HAP-1 (cell line): ENCODE measurements at regions not wholly inside any gene's neighbourhood (a gene's known extent, or its start where the extent isn't known, plus 50 kb on each side); places are given as distances from the start of the nearest gene placed in this dataset.

Experiments used
- DNase-seq, 2 experiments: peaks; one replicate each; pipeline ENCODE4 v3.0.0-alpha.2; 2016 to 2020; ENCODE audit warnings: low spot score in 2 of 2
- H3K27me3 ChIP-seq: fragments of 250-450 bp; sonication (Bioruptor Pico); 2 replicates; pipeline ENCODE4 v1.5.1; 2020; ENCODE audit warnings: low read depth, mild to moderate bottlenecking, moderate library complexity
- H3K36me3 ChIP-seq: fragments of 250-450 bp; sonication (Bioruptor Pico); replicated peaks from 2 replicates; pipeline ENCODE4 v1.5.1; 2020; ENCODE audit warnings: mild to moderate bottlenecking
- H3K4me1 ChIP-seq: fragments of 250-450 bp; sonication (Bioruptor Pico); 2 replicates; pipeline ENCODE4 v1.5.1; 2020; ENCODE audit warnings: mild to moderate bottlenecking
- H3K4me3 ChIP-seq: fragments of 250-450 bp; sonication (Bioruptor Pico); 2 replicates; pipeline ENCODE4 v1.5.1; 2020; ENCODE audit warnings: mild to moderate bottlenecking, moderate library complexity
- H3K9me3 ChIP-seq: fragments of 250-450 bp; sonication (Bioruptor Pico); 2 replicates; pipeline ENCODE4 v1.5.1; 2020; ENCODE audit warnings: mild to moderate bottlenecking, moderate library complexity
- in situ Hi-C: fragments of 300-500 bp; cut with MboI; formaldehyde crosslinking; loops from 3 replicates; pipeline ENCODE4 v1.14.3; 2020; ENCODE audit warnings: low sequenced_read_pairs, inconsistent platforms, mixed read lengths

GRCh38 chr12:114920771-114921554 lies 237.0 kb upstream of the TBX3 start:
- no peaks in the 10 kb centered on the region for H3K4me1 ChIP-seq
- no peaks in the 10 kb centered on the region; the same call in 1 of the 2 replicates for H3K27me3 ChIP-seq
- in situ Hi-C loops: no loop called here
- DNase-seq: no peak
- no peaks in the 10 kb centered on the region for H3K9me3 ChIP-seq
- H3K36me3 ChIP-seq: no peaks in the 10 kb centered on the region
- H3K4me3 ChIP-seq: no peak overlapping the region

- no peak for DNase-seq
- in situ Hi-C loops: no loop called here
- Histone ChIP-seq H3K27me3 (no peaks in the 10 kb centered on the region), H3K36me3 (no peaks in the 10 kb centered on the region), H3K4me1 (no peaks in the 10 kb centered on the region), H3K4me3 (no peak overlapping the region), H3K9me3 (no peaks in the 10 kb centered on the region)
Measured at GRCh38 chr12:114919479-114919878, 235.5 kb upstream of the TBX3 start.

GRCh38 chr12:114918535-114919233 lies 234.7 kb upstream of the TBX3 start:
- H3K36me3 ChIP-seq: no peaks in the 10 kb centered on the region
- DNase-seq: no peak
- no peaks in the 10 kb centered on the region for H3K9me3 ChIP-seq
- H3K4me1 ChIP-seq: no peaks in the 10 kb centered on the region
- in situ Hi-C loops: no loop called here
- H3K27me3 ChIP-seq: no peaks in the 10 kb centered on the region
- no peak overlapping the region for H3K4me3 ChIP-seq

GRCh38 chr12:114917953-114918352 lies 234.0 kb upstream of the TBX3 start:
- Histone ChIP-seq H3K36me3 (no peaks in the 10 kb centered on the region), H3K4me3 (no peak overlapping the region), H3K4me1 (no peaks in the 10 kb centered on the region), H3K27me3 (no peaks in the 10 kb centered on the region), H3K9me3 (no peaks in the 10 kb centered on the region)
- in situ Hi-C loops: no loop called here
- DNase-seq: no peak

GRCh38 chr12:114917307-114917706 lies 233.3 kb upstream of the TBX3 start:
- in situ Hi-C loops: no loop called here

GRCh38 chr12:114916541-114916940 lies 232.6 kb upstream of the TBX3 start:
- Histone ChIP-seq H3K4me3 (no peak overlapping the region), H3K4me1 (no peaks in the 10 kb centered on the region), H3K27me3 (no peaks in the 10 kb centered on the region), H3K9me3 (no peaks in the 10 kb centered on the region), H3K36me3 (no peaks in the 10 kb centered on the region)
- no peak for DNase-seq
- in situ Hi-C loops: no loop called here

More at GRCh38 chr12:114917307-114917706, 233.3 kb upstream of the TBX3 start:
- no peak overlapping the region for H3K4me3 ChIP-seq
- no peaks in the 10 kb centered on the region for H3K9me3 ChIP-seq
- no peaks in the 10 kb centered on the region for H3K27me3 ChIP-seq
- no peaks in the 10 kb centered on the region for H3K36me3 ChIP-seq
- H3K4me1 ChIP-seq: no peaks in the 10 kb centered on the region
- no peak for DNase-seq

- Histone ChIP-seq H3K4me3 (no peak overlapping the region), H3K27me3 (no peaks in the 10 kb centered on the region), H3K9me3 (no peaks in the 10 kb centered on the region), H3K4me1 (no peaks in the 10 kb centered on the region), H3K36me3 (no peaks in the 10 kb centered on the region)
- DNase-seq: no peak
- in situ Hi-C loops: no loop called here
Measured at GRCh38 chr12:114916124-114916523, 232.1 kb upstream of the TBX3 start.

GRCh38 chr12:114913871-114914801 lies 230.2 kb upstream of the TBX3 start:
- Histone ChIP-seq H3K9me3 (no peaks in the 10 kb centered on the region), H3K4me3 (no peak overlapping the region), H3K36me3 (no peaks in the 10 kb centered on the region), H3K4me1 (no peaks in the 10 kb centered on the region), H3K27me3 (no peaks in the 10 kb centered on the region)
- no peak for DNase-seq
- in situ Hi-C loops: no loop called here

- no peaks in the 10 kb centered on the region for H3K4me1 ChIP-seq
- no peak for DNase-seq
- no peaks in the 10 kb centered on the region for H3K27me3 ChIP-seq
- no peaks in the 10 kb centered on the region for H3K9me3 ChIP-seq
- no peak overlapping the region for H3K4me3 ChIP-seq
- no peaks in the 10 kb centered on the region for H3K36me3 ChIP-seq
- in situ Hi-C loops: no loop called here
Measured at GRCh38 chr12:114912811-114913210, 228.8 kb upstream of the TBX3 start.

GRCh38 chr12:114911196-114911595 lies 227.2 kb upstream of the TBX3 start:
- Histone ChIP-seq H3K4me3 (no peak overlapping the region), H3K4me1 (no peaks in the 10 kb centered on the region), H3K27me3 (no peaks in the 10 kb centered on the region), H3K9me3 (no peaks in the 10 kb centered on the region; the same call in 1 of the 2 replicates), H3K36me3 (no peaks in the 10 kb centered on the region)
- in situ Hi-C loops: no loop called here
- no peak for DNase-seq

- no peaks in the 10 kb centered on the region for H3K36me3 ChIP-seq
- in situ Hi-C loops: no loop called here
- H3K9me3 ChIP-seq: no peaks in the 10 kb centered on the region; the same call in 1 of the 2 replicates
- DNase-seq: no peak
- H3K4me3 ChIP-seq: no peak overlapping the region
- H3K27me3 ChIP-seq: no peaks in the 10 kb centered on the region
- H3K4me1 ChIP-seq: no peaks in the 10 kb centered on the region
Measured at GRCh38 chr12:114904254-114905003, 220.5 kb upstream of the TBX3 start.

- H3K9me3 ChIP-seq: no peaks in the 10 kb centered on the region; the same call in 1 of the 2 replicates
- no peak overlapping the region for H3K4me3 ChIP-seq
- in situ Hi-C loops: no loop called here
- no peaks in the 10 kb centered on the region for H3K27me3 ChIP-seq
- DNase-seq: no peak
- H3K4me1 ChIP-seq: no peaks in the 10 kb centered on the region
- H3K36me3 ChIP-seq: no peaks in the 10 kb centered on the region
Measured at GRCh38 chr12:114903083-114903691, 219.2 kb upstream of the TBX3 start.

- H3K36me3 ChIP-seq: no peaks in the 10 kb centered on the region
- no peaks in the 10 kb centered on the region for H3K4me1 ChIP-seq
- in situ Hi-C loops: no loop called here
- no peak overlapping the region for H3K4me3 ChIP-seq
- no peaks in the 10 kb centered on the region; the same call in 1 of the 2 replicates for H3K9me3 ChIP-seq
- no peaks in the 10 kb centered on the region for H3K27me3 ChIP-seq
- no peak for DNase-seq
Measured at GRCh38 chr12:114902665-114903064, 218.7 kb upstream of the TBX3 start.
